Kidney epithelial cell (primary cell): ENCODE measurements at regions not wholly inside any gene's neighbourhood (a gene's known extent, or its start where the extent isn't known, plus 50 kb on each side); places are given as distances from the start of the nearest gene placed in this dataset.

Experiments used
- DNase-seq: peaks from one replicate; pipeline ENCODE4 v3.0.0-alpha.2; 2010; ENCODE audit warnings: low read depth
- H3K27me3 ChIP-seq: 2 replicates; pipeline ENCODE4 v1.6.0; 2011; ENCODE audit warnings: low read length; ENCODE audit not compliant: control insufficient read depth, insufficient read depth
- H3K36me3 ChIP-seq: 2 replicates; pipeline ENCODE4 v1.5.1; 2011; ENCODE audit warnings: low read length; ENCODE audit not compliant: control insufficient read depth, insufficient read depth
- H3K4me3 ChIP-seq: 2 replicates; pipeline ENCODE4 v1.5.1; 2011; ENCODE audit warnings: low read depth, mild to moderate bottlenecking, control low read depth, low read length
- CTCF ChIP-seq: IDR thresholded peaks from 2 replicates; pipeline ENCODE4 v1.5.1; 2011; ENCODE audit warnings: mild to moderate bottlenecking, moderate library complexity, low read length, control low read depth, inconsistent platforms; ENCODE audit not compliant: insufficient read depth, poor library complexity, severe bottlenecking

GRCh38 chr4:141290771-141291170, 70.1 kb downstream of the ZNF330 start:
- H3K4me3 ChIP-seq = no peak overlapping the region
- no peak for DNase-seq
- TF ChIP-seq CTCF = no peak
- no peaks in the 10 kb centered on the region for H3K27me3 ChIP-seq
- no peaks in the 10 kb centered on the region for H3K36me3 ChIP-seq

- no peaks in the 10 kb centered on the region for H3K36me3 ChIP-seq
- no peak overlapping the region for H3K4me3 ChIP-seq
- H3K27me3 ChIP-seq = no peaks in the 10 kb centered on the region
- no peak for DNase-seq
- no peak for TF ChIP-seq CTCF
Measured at GRCh38 chr4:141294306-141294705, 73.6 kb downstream of the ZNF330 start.

- no peak for DNase-seq
- Histone ChIP-seq H3K4me3 (no peak overlapping the region), H3K36me3 (no peaks in the 10 kb centered on the region), H3K27me3 (no peaks in the 10 kb centered on the region)
- TF ChIP-seq CTCF = no peak
Measured at GRCh38 chr4:141301216-141301615, 80.5 kb downstream of the ZNF330 start.

GRCh38 chr4:141302924-141303323, 82.2 kb downstream of the ZNF330 start:
- TF ChIP-seq CTCF = no peak
- Histone ChIP-seq H3K27me3 (no peaks in the 10 kb centered on the region), H3K4me3 (no peak overlapping the region), H3K36me3 (no peaks in the 10 kb centered on the region)
- no peak for DNase-seq

- no peaks in the 10 kb centered on the region for H3K36me3 ChIP-seq
- no peak overlapping the region for H3K4me3 ChIP-seq
- DNase-seq = no peak
Measured at GRCh38 chr4:141304346-141304745, 83.7 kb downstream of the ZNF330 start.

More at GRCh38 chr4:141304346-141304745, 83.7 kb downstream of the ZNF330 start:
- TF ChIP-seq CTCF = no peak
- no peaks in the 10 kb centered on the region for H3K27me3 ChIP-seq
